Kidney (tissue), 13 donors: ENCODE measurements at regions not wholly inside any gene's neighbourhood (a gene's known extent, or its start where the extent isn't known, plus 50 kb on each side); places are given as distances from the start of the nearest gene placed in this dataset.
A peak's percentile ranks its signal among the peaks of the same experiment; 100 is the strongest.

Experiments used
- DNase-seq, 5 donors: peaks; one replicate each; pipeline ENCODE4 v3.0.0-alpha.2; 2013 to 2020
- FAIRE-seq: peaks from 2 replicates; lab custom pipeline; 2012; peaks lifted over from hg19 to GRCh38; lab: Jason Lieb, UNC
- H3K27ac ChIP-seq, 2 donors: one replicate each; pipeline ENCODE4 v1.7.0; 2013; ENCODE audit warnings: low read depth in 2 of 2, low read length in 2 of 2, inconsistent platforms in 1 of 2
- H3K27me3 ChIP-seq: one replicate; pipeline ENCODE4 v1.7.1; 2013; ENCODE audit warnings: low read length, inconsistent platforms; ENCODE audit not compliant: control insufficient read depth, insufficient read depth
- H3K36me3 ChIP-seq, 3 donors: one replicate each; pipeline versions ENCODE4 v1.7.0 to v1.7.1; 2013; ENCODE audit warnings: low read length in 3 of 3, control low read depth in 1 of 3, inconsistent platforms in 1 of 3; ENCODE audit not compliant: insufficient read depth in 3 of 3, control insufficient read depth in 2 of 3
- H3K4me1 ChIP-seq, 3 donors: one replicate each; pipeline versions ENCODE4 v1.7.0 to v1.7.1; 2013; ENCODE audit warnings: low read length in 3 of 3, inconsistent platforms in 1 of 3, low read depth in 1 of 3; ENCODE audit not compliant: control insufficient read depth in 2 of 3, insufficient read depth in 2 of 3
- H3K4me3 ChIP-seq, 3 donors: one replicate each; pipeline versions ENCODE4 v1.7.0 to v1.8.1; 2013; ENCODE audit warnings: low read length in 3 of 3, control low read depth in 1 of 3, inconsistent platforms in 1 of 3
- H3K9ac ChIP-seq, 3 donors: one replicate each; pipeline versions ENCODE4 v1.7.0 to v1.7.1; 2013; ENCODE audit warnings: low read length in 3 of 3, control low read depth in 1 of 3, inconsistent platforms in 1 of 3
- H3K9me3 ChIP-seq, 3 donors: one replicate each; pipeline versions ENCODE4 v1.7.0 to v1.7.1; 2013; ENCODE audit warnings: low read length in 3 of 3, control low read depth in 1 of 3, inconsistent platforms in 1 of 3; ENCODE audit not compliant: control insufficient read depth in 2 of 3, insufficient read depth in 1 of 3
- intact Hi-C: fragments of 100-400 bp; cut with DNase I; formaldehyde crosslinking; loops from one replicate; pipeline ENCODE4 v1.11.1; 2022
- TF ChIP-seq, protein P1 (sequence below): IDR thresholded peaks from 3 replicates; pipeline ENCODE4 v1.5.1; 2012; ENCODE audit warnings: mild to moderate bottlenecking, moderate library complexity, borderline replicate concordance; ENCODE audit not compliant: insufficient read depth; ENCODE audit errors: extremely low read depth
- donor health status: control.
- donor health status: control.
- donor health status: control.
- donor health status: control.
- donor health status: control.
- donor health status: DM: yes; HTN: yes; CAD: no.
- donor health status: Normal renal cell carcinoma (clear cell type).

DNA sequence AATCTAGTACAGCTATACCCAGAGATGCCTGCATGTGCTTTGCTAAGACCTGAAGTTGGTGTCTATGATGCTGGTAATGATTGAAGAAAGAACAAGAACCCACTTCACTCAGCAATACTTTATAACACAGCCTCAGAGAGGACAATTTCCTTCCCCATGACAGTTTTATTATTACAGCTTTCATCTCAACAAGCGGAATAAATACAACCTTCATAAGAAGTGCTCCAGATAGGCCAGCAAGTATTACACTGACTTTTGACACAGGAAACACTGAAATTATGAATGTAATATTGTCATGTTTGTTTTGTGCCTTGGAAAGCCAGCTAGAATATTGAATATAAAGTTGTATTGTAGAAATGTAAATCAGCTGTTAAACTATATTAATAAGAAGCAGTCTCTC, 557.4 kb upstream of the ARPP21 start:
- Histone ChIP-seq H3K4me1 (no peaks in the 10 kb centered on the region), H3K27me3 (no peaks in the 10 kb centered on the region), H3K27ac (no peak overlapping the region), H3K36me3 (no peaks in the 10 kb centered on the region), H3K9me3 (no peaks in the 10 kb centered on the region), H3K9ac (no peak overlapping the region), H3K4me3 (no peak overlapping the region)
- intact Hi-C loops: no loop called here
- TF ChIP-seq, protein P1, sequence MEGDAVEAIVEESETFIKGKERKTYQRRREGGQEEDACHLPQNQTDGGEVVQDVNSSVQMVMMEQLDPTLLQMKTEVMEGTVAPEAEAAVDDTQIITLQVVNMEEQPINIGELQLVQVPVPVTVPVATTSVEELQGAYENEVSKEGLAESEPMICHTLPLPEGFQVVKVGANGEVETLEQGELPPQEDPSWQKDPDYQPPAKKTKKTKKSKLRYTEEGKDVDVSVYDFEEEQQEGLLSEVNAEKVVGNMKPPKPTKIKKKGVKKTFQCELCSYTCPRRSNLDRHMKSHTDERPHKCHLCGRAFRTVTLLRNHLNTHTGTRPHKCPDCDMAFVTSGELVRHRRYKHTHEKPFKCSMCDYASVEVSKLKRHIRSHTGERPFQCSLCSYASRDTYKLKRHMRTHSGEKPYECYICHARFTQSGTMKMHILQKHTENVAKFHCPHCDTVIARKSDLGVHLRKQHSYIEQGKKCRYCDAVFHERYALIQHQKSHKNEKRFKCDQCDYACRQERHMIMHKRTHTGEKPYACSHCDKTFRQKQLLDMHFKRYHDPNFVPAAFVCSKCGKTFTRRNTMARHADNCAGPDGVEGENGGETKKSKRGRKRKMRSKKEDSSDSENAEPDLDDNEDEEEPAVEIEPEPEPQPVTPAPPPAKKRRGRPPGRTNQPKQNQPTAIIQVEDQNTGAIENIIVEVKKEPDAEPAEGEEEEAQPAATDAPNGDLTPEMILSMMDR: no peak
- FAIRE-seq: no peak
- no peak for DNase-seq

- H3K4me1 ChIP-seq: no peaks in the 10 kb centered on the region
- H3K27ac ChIP-seq: no peak overlapping the region
- peaks cover 0 to 4% (median 0%) of the 10 kb centered on the region in 3 donors for H3K9me3 ChIP-seq
- H3K9ac ChIP-seq: no peak overlapping the region
- TF ChIP-seq, protein P1: no peak
- H3K27me3 ChIP-seq: no peaks in the 10 kb centered on the region
- H3K4me3 ChIP-seq: no peak overlapping the region
- intact Hi-C loops: no loop called here
- DNase-seq (no peak), FAIRE-seq (no peak)
- no peaks in the 10 kb centered on the region for H3K36me3 ChIP-seq
Observed at GRCh38 chr3:35088943-35089342, 550.4 kb upstream of the ARPP21 start.

- Histone ChIP-seq H3K4me3 (no peak overlapping the region), H3K27me3 (no peaks in the 10 kb centered on the region), H3K27ac (no peak overlapping the region), H3K9me3 (no peaks in the 10 kb centered on the region), H3K4me1 (no peaks in the 10 kb centered on the region), H3K36me3 (no peaks in the 10 kb centered on the region), H3K9ac (no peak overlapping the region)
- intact Hi-C loops: no loop called here
- FAIRE-seq (no peak), DNase-seq (peak in 1 of 5 donors; percentile 4)
- TF ChIP-seq, protein P1: no peak
Observed at GRCh38 chr3:35114686-35115085, 524.6 kb upstream of the ARPP21 start.

DNA sequence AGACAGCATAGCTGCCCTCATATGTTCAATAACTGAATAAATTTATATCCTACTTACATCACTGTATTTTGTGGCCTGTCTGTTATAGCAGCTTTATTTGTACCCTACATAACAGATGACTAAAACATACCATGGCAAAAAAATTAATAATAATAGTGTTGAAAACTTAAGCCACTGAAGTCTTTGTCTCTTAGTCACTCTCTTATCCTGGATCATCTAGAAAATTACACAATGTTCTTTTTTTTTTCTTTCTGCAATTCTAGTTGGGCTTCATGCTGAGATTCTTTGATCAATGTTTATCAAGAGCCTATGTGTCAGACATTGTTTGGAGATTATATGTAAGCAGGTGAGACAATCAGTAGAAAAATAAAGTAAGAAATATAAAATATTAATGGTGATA, 519.3 kb upstream of the ARPP21 start:
- no peaks in the 10 kb centered on the region for H3K27me3 ChIP-seq
- FAIRE-seq: no peak
- no peaks in the 10 kb centered on the region for H3K4me1 ChIP-seq
- no peak overlapping the region for H3K4me3 ChIP-seq
- H3K9me3 ChIP-seq: no peaks in the 10 kb centered on the region
- TF ChIP-seq, protein P1: no peak
- intact Hi-C loops: no loop called here
- H3K9ac ChIP-seq: no peak overlapping the region
- no peaks in the 10 kb centered on the region for H3K36me3 ChIP-seq
- no peak for DNase-seq
- no peak overlapping the region for H3K27ac ChIP-seq
